NB4 (cell line): ENCODE measurements at regions not wholly inside any gene's neighbourhood (a gene's known extent, or its start where the extent isn't known, plus 50 kb on each side); places are given as distances from the start of the nearest gene placed in this dataset.

Source experiments
- DNase-seq: peaks from one replicate; pipeline ENCODE4 v3.0.0; 2010; ENCODE audit warnings: low read depth
- H3K4me3 ChIP-seq: one replicate; pipeline ENCODE4 v1.5.1; 2011; ENCODE audit warnings: mild to moderate bottlenecking, low read depth, low read length, moderate library complexity
- MYC ChIP-seq: IDR thresholded peaks from 2 replicates; pipeline ENCODE4 v1.6.1; 2011; ENCODE audit warnings: low read depth, low read length
- POLR2A ChIP-seq: IDR thresholded peaks from 2 replicates; pipeline ENCODE4 v1.6.1; 2011; ENCODE audit warnings: mild to moderate bottlenecking; ENCODE audit not compliant: insufficient read length; ENCODE audit errors: extremely low read depth
- TF ChIP-seq, protein P1 (sequence below): IDR thresholded peaks from one replicate; pipeline ENCODE4 v1.5.1; 2012; ENCODE audit warnings: low read depth, low read length
- TF ChIP-seq, protein P2 (sequence below): IDR thresholded peaks from 2 replicates; pipeline ENCODE4 v1.6.1; 2011; ENCODE audit warnings: low read depth, low read length

GRCh38 chr20:39246436-39246835 is 284.3 kb downstream of the DHX35 start:
- H3K4me3 ChIP-seq: no peak overlapping the region
- TF ChIP-seq, protein P1, sequence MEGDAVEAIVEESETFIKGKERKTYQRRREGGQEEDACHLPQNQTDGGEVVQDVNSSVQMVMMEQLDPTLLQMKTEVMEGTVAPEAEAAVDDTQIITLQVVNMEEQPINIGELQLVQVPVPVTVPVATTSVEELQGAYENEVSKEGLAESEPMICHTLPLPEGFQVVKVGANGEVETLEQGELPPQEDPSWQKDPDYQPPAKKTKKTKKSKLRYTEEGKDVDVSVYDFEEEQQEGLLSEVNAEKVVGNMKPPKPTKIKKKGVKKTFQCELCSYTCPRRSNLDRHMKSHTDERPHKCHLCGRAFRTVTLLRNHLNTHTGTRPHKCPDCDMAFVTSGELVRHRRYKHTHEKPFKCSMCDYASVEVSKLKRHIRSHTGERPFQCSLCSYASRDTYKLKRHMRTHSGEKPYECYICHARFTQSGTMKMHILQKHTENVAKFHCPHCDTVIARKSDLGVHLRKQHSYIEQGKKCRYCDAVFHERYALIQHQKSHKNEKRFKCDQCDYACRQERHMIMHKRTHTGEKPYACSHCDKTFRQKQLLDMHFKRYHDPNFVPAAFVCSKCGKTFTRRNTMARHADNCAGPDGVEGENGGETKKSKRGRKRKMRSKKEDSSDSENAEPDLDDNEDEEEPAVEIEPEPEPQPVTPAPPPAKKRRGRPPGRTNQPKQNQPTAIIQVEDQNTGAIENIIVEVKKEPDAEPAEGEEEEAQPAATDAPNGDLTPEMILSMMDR: no peak
- TF ChIP-seq MYC (no peak), POLR2A (no peak)
- TF ChIP-seq, protein P2, sequence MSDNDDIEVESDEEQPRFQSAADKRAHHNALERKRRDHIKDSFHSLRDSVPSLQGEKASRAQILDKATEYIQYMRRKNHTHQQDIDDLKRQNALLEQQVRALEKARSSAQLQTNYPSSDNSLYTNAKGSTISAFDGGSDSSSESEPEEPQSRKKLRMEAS: no peak
- DNase-seq: no peak

DNA sequence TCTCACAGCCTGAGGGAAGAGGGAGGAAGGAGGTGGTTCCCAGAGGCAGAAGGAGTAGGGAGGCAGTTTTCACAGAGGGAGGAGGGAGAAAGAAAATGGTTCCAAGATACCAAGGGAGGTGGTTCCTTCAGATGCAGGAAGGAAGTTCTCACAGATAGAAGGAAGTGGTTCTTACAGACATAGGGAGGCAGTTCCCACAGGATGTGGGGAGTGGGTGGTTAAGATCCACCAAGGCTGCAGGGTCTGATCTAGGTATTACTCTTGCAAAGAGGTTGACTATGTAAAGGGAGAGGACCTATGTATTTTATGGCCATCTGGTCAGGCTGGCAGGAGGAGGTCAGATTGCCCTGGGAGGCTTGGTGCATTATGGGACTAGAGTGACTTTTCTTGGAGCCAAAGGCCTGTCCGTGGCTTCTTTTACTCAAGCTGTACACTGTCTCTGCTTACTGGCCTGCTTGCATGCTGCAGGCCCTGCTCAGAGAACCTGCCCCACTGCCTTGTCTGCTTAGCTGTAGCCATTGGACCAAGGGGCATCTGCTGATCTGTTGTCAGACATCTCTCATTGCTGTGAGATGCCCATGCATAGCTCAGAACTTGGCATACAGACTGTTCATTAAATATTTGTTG is 283.7 kb downstream of the DHX35 start:
- peak; percentile 16 for DNase-seq

DNA sequence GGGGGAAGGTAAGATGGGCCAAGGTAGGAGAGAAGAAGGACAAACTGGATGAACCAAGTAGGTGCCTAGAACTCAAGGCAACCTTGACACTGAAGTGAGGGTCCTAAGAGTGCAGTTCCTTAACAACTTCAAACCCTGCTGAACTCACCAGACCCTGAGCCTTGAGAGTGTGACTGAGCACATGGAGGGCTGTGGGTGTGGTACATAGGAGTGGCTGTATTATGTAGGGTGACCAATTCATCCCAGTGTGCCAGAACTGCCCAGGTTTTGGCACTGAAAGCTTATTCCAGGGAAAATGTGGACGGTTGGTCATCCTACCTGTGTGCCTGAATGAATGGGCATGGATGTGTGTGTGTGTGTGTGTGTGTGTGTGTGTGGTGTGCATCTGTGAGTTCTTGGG is 281.8 kb downstream of the DHX35 start:
- TF ChIP-seq, protein P2: no peak
- TF ChIP-seq, protein P1: no peak
- TF ChIP-seq POLR2A (no peak), MYC (no peak)
- no peak for DNase-seq
- no peak overlapping the region for H3K4me3 ChIP-seq

More for the DNA sequence above, 283.7 kb downstream of the DHX35 start:
- TF ChIP-seq POLR2A (no peak), MYC (no peak)
- TF ChIP-seq, protein P2: no peak
- TF ChIP-seq, protein P1: no peak
- no peak overlapping the region for H3K4me3 ChIP-seq

DNA sequence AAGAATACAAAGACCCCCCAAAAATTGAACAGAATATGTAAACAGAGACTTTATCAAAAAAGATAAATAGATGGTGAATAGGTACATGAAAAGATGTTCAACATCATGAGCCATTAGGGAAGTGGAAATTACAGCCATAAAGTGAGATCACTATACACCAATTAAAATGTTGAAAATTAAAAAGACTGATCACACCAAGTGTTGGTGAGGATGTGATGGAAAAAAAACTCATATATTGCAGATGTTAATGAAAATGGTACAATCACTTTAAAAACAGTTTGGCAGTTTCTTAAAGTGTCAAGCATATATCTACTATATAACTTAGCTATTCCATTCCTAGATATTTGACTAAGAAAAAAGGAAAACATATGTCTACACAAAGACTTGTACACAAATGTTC is 280.5 kb downstream of the DHX35 start:
- no peak for DNase-seq
- H3K4me3 ChIP-seq: no peak overlapping the region
- TF ChIP-seq, protein P2: no peak
- TF ChIP-seq POLR2A (no peak), MYC (no peak)
- TF ChIP-seq, protein P1: no peak

GRCh38 chr20:39234520-39235095 is 272.5 kb downstream of the DHX35 start:
- no peak for DNase-seq
- no peak for TF ChIP-seq POLR2A
- no peak for TF ChIP-seq MYC
- TF ChIP-seq, protein P2: no peak
- TF ChIP-seq, protein P1: no peak
- no peak overlapping the region for H3K4me3 ChIP-seq
